ENCODE measurements at regions not wholly inside any gene's neighbourhood (a gene's known extent, or its start where the extent isn't known, plus 50 kb on each side); places are given as distances from the start of the nearest gene placed in this dataset.
"Not testable (repeated sequence)": the region's sequence is repeated elsewhere in the genome, so short reads cannot be mapped to it uniquely, and the experiment has no call there.

DNA sequence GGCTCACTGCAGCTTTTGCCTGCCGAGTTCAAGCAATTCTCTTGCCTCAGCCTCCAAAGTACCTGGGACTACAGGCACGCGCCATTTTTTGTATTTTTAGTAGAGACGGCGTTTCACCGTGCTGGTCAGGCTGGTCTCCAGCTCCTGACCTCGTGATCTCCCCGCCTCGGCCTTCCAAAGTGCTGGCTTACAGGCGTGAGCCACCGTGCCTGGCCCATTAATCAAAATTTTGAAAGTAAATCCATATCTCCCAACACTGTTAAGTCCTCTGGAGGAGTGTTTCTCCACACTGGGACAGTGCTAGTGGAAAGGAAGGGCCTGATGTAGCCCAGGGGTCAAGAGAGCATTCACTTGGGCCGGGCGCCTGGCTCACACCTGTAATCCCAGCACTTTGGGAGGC lies 644.6 kb downstream of the SH2D4B start:
- Histone ChIP-seq H3K36me3 (no peaks in the 10 kb centered on the region), H3K27me3 (no peaks in the 10 kb centered on the region), H3K4me3 (no peak overlapping the region), H3K4me1 (no peaks in the 10 kb centered on the region), H3K9me3 (no peaks in the 10 kb centered on the region), H3K27ac (no peak overlapping the region)
- no peak for DNase-seq (ENCODE audit: low spot score in 2 of 2)
- no peak for TF ChIP-seq POLR2AphosphoS5 (IDR thresholded peaks at IDR 0.05)
- TF ChIP-seq, protein P1, sequence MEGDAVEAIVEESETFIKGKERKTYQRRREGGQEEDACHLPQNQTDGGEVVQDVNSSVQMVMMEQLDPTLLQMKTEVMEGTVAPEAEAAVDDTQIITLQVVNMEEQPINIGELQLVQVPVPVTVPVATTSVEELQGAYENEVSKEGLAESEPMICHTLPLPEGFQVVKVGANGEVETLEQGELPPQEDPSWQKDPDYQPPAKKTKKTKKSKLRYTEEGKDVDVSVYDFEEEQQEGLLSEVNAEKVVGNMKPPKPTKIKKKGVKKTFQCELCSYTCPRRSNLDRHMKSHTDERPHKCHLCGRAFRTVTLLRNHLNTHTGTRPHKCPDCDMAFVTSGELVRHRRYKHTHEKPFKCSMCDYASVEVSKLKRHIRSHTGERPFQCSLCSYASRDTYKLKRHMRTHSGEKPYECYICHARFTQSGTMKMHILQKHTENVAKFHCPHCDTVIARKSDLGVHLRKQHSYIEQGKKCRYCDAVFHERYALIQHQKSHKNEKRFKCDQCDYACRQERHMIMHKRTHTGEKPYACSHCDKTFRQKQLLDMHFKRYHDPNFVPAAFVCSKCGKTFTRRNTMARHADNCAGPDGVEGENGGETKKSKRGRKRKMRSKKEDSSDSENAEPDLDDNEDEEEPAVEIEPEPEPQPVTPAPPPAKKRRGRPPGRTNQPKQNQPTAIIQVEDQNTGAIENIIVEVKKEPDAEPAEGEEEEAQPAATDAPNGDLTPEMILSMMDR (IDR thresholded peaks at IDR 0.05) = no peak
- TF ChIP-seq POLR2A (IDR thresholded peaks at IDR 0.05) = no peak
- intact Hi-C loops (cut with DNase I; ENCODE audit: low total_unique reads) = no loop called here

DNA sequence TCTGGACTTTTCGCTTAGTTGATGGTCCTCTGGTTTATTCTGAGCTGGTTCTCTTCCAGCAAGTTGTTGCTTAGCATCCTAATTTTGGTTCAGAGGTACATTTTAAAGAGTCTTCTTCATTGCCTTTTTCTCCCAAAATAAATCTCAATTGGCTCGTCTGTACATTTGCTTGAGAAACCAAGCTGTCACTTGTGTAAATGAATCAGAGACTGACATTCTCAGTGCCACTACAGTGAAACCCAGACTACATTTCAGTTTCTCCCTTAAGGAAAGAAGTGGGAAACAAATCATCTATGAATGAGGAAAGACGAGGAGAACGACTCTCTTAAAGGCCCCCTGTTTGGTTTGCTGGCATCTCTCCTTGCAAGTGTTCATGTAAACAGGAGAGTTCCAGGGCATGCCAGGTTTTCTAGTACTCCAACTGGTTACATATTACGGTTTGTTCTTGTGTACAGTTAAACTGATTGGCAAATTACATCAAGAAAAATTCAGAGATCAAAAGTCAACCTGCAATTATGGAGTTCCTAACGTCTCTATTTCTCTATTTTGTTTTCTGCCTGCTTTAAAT lies 654.6 kb downstream of the SH2D4B start:
- H3K27ac ChIP-seq = no peak overlapping the region
- H3K9me3 ChIP-seq = no peaks in the 10 kb centered on the region
- H3K36me3 ChIP-seq = no peaks in the 10 kb centered on the region
- intact Hi-C loops (cut with DNase I; ENCODE audit: low total_unique reads) = no loop called here
- TF ChIP-seq, protein P1 (IDR thresholded peaks at IDR 0.05) = no peak
- TF ChIP-seq POLR2AphosphoS5 (IDR thresholded peaks at IDR 0.05) (no peak), POLR2A (IDR thresholded peaks at IDR 0.05) (no peak)
- no peak for DNase-seq (ENCODE audit: low spot score in 2 of 2)
- H3K27me3 ChIP-seq = no peaks in the 10 kb centered on the region
- no peak overlapping the region for H3K4me3 ChIP-seq
- no peaks in the 10 kb centered on the region for H3K4me1 ChIP-seq

DNA sequence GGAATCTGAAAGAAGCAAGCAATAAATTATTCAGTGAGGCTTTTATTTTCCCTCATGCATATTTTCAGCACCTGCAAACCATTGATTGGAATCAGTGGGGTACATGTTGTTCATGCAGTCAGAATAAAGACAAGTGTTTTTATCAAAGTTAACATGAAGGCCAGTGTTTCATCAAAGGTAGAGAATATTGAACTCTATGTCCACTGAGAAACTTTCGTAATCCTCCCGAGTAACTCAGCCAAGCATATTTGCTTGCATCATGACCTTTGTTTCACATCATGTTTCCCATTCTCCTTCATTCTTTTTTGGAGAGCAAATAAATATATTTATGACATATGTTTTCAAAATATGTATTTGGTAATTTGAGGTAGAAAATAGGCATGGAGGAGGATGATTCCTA lies 663.1 kb downstream of the SH2D4B start:
- no peak overlapping the region for H3K4me3 ChIP-seq
- intact Hi-C loops (cut with DNase I; ENCODE audit: low total_unique reads) = no loop called here
- TF ChIP-seq POLR2A (IDR thresholded peaks at IDR 0.05) (no peak), POLR2AphosphoS5 (IDR thresholded peaks at IDR 0.05) (no peak)
- TF ChIP-seq, protein P1 (IDR thresholded peaks at IDR 0.05) = no peak

DNA sequence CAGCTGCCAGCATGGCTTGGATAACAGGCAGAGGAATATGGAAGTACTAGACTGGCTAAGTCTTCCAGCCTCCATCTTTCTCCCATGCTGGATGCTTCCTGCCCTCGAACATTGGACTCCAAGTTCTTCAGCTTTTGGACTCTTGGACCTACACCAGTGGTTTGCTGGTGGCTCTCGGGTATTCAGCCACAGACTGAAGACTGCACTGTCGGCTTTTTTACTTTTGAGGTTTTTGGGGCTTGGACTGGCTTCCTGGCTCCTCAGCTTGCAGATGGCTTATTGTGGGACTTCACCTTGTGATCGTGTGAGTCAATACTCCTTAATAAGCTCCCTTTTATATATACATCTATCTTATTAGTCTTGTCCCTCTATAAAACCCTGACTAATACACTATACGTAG lies 667.6 kb upstream of the NRG3 start:
- H3K36me3 ChIP-seq; intact Hi-C loops (cut with DNase I; ENCODE audit: low total_unique reads); DNase-seq (ENCODE audit: low spot score in 2 of 2); H3K4me1 ChIP-seq; H3K27ac ChIP-seq; H3K27me3 ChIP-seq; H3K9me3 ChIP-seq; H3K4me3 ChIP-seq: not testable (repeated sequence)

More for the DNA sequence above, 663.1 kb downstream of the SH2D4B start:
- Histone ChIP-seq H3K27me3 (no peaks in the 10 kb centered on the region), H3K36me3 (no peaks in the 10 kb centered on the region), H3K4me1 (no peaks in the 10 kb centered on the region), H3K9me3 (no peaks in the 10 kb centered on the region), H3K27ac (no peak overlapping the region)
- DNase-seq (ENCODE audit: low spot score in 2 of 2) = no peak

DNA sequence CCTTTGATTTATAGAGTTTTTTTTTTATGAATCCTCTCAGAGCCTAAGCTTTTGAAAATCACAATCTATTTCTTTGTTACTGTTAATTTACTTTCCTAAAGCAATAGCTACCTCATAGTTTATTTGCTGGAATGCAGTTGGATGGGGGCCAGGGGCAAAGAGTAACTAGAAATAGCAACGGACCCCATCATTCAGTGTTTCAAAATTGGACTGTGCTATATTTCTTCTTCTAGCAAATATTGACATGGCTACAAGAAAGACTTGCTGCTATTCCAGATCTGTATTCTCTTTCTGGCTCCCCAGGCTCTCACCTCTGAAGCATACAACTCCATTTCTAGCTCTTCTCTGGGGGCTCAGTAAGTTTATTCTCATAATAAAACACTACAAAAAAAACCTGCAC lies 661.6 kb upstream of the NRG3 start:
- Histone ChIP-seq H3K36me3 (no peaks in the 10 kb centered on the region), H3K27me3 (no peaks in the 10 kb centered on the region), H3K4me3 (no peak overlapping the region), H3K4me1 (no peaks in the 10 kb centered on the region), H3K9me3 (no peaks in the 10 kb centered on the region), H3K27ac (no peak overlapping the region)
- intact Hi-C loops (cut with DNase I; ENCODE audit: low total_unique reads) = no loop called here
- no peak for DNase-seq (ENCODE audit: low spot score in 2 of 2)
- TF ChIP-seq, protein P1 (IDR thresholded peaks at IDR 0.05) = no peak
- TF ChIP-seq POLR2A (IDR thresholded peaks at IDR 0.05) (no peak), POLR2AphosphoS5 (IDR thresholded peaks at IDR 0.05) (no peak)

DNA sequence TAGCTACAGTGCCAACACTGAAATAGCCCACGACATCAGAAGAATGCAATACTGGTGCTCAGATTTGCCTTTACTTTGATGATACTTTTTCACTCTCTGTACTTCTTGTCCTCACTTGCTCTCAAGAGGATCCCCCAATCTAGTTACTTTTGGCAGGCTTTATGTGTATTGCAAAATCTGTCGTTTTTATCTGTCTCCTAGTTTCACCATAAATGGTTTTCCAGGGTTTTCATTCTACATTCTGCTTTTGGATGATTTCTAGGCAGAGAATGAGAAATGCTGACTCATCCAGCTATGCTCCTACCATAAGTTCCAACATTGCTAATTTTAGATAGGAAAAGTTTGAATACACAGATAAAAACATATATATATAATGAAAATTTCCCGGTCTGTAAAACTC lies 659.5 kb upstream of the NRG3 start:
- DNase-seq (ENCODE audit: low spot score in 2 of 2) = no peak
- Histone ChIP-seq H3K4me1 (no peaks in the 10 kb centered on the region), H3K36me3 (no peaks in the 10 kb centered on the region), H3K4me3 (no peak overlapping the region), H3K27me3 (no peaks in the 10 kb centered on the region), H3K9me3 (no peaks in the 10 kb centered on the region), H3K27ac (no peak overlapping the region)
- TF ChIP-seq, protein P1 (IDR thresholded peaks at IDR 0.05) = no peak
- TF ChIP-seq POLR2AphosphoS5 (IDR thresholded peaks at IDR 0.05) (no peak), POLR2A (IDR thresholded peaks at IDR 0.05) (no peak)
- intact Hi-C loops (cut with DNase I; ENCODE audit: low total_unique reads) = no loop called here

Measured in breast epithelium (tissue), 4 donors.